ENCODE measurements at regions not wholly inside any gene's neighbourhood (a gene's known extent, or its start where the extent isn't known, plus 50 kb on each side); places are given as distances from the start of the nearest gene placed in this dataset.
"Not testable (repeated sequence)": the region's sequence is repeated elsewhere in the genome, so short reads cannot be mapped to it uniquely, and the experiment has no call there.

- H4K5ac ChIP-seq (ENCODE audit: insufficient read length, low read depth, low read length); H3K36me3 ChIP-seq (ENCODE audit: control insufficient read depth in 2 of 4, insufficient read depth in 4 of 4, low read length in 3 of 4); H3K9ac ChIP-seq (replicated peaks in 1 of 4; ENCODE audit: extremely low read depth in 1 of 4, low read depth in 3 of 4, low read length in 3 of 4); H3K4me2 ChIP-seq (ENCODE audit: insufficient read depth in 1 of 2, low read depth in 2 of 2, low read length in 2 of 2); H2BK120ac ChIP-seq (replicated peaks; ENCODE audit: low read depth, low read length); H3K23ac ChIP-seq (ENCODE audit: insufficient read length); H3K27me3 ChIP-seq (replicated peaks in 1 of 4; ENCODE audit: control insufficient read depth in 3 of 4, extremely low read depth in 1 of 4, insufficient read depth in 3 of 4, low read length in 3 of 4); H2BK5ac ChIP-seq (ENCODE audit: low read depth, low read length); H3K27ac ChIP-seq (ENCODE audit: low read depth, low read length); H3K79me1 ChIP-seq (ENCODE audit: low read depth, low read length); DNase-seq (ENCODE audit: low read depth in 1 of 2, low spot score in 2 of 2); H3K56ac ChIP-seq (replicated peaks; ENCODE audit: insufficient read length, low read depth, low read length); H3K18ac ChIP-seq (ENCODE audit: extremely low read depth, low read length); H2BK15ac ChIP-seq (ENCODE audit: low read length); H3K79me2 ChIP-seq (ENCODE audit: control insufficient read depth in 1 of 2, insufficient read depth in 2 of 2, low read length in 2 of 2); H3K4ac ChIP-seq (replicated peaks; ENCODE audit: insufficient read length, low read depth, low read length); H3K14ac ChIP-seq (ENCODE audit: insufficient read length); H3K4me1 ChIP-seq (replicated peaks in 1 of 4; ENCODE audit: control insufficient read depth in 3 of 4, insufficient read depth in 4 of 4, low read length in 3 of 4); H3K4me3 ChIP-seq (ENCODE audit: extremely low read depth in 1 of 4, insufficient read depth in 2 of 4, low read depth in 3 of 4, low read length in 4 of 4); H4K91ac ChIP-seq (replicated peaks; ENCODE audit: insufficient read length, low read length); H3K23me2 ChIP-seq (ENCODE audit: low read depth, low read length); POLR2A ChIA-PET (ENCODE audit: partially characterized antibody); H2AK5ac ChIP-seq (ENCODE audit: low read depth, low read length); H4K8ac ChIP-seq (ENCODE audit: extremely low read depth, insufficient read depth, low read length); FAIRE-seq; H4K20me1 ChIP-seq (replicated peaks in 1 of 2; ENCODE audit: control insufficient read depth in 1 of 2, insufficient read depth in 2 of 2, low read length in 2 of 2); H2BK12ac ChIP-seq (ENCODE audit: low read depth, low read length); H2BK20ac ChIP-seq (ENCODE audit: low read length); H2AFZ ChIP-seq (ENCODE audit: low read length): not testable (repeated sequence)
- CTCF ChIA-PET (ENCODE audit: partially characterized antibody): interaction anchor here (1.2 kb wide), 1 partner anchor 1028 kb away, joined by 3 read pairs; no protein-coding TSS in a partner anchor
- H3K9me3 ChIP-seq (ENCODE audit: insufficient read depth in 2 of 2, low read depth in 1 of 2, low read length in 1 of 2): peaks cover 13 to 16% of the 10 kb centered on the region in 2 experiments
- 93% methylated on average over 7 of the region's 7 CpGs; no CpG with 5 or more reads in 1 of the 2 experiments for WGBS, 2 experiments (ENCODE audit: extremely low coverage in 1 of 2, insufficient coverage in 1 of 2, insufficient read length in 1 of 2, insufficient replicate concordance in 2 of 2, low coverage in 1 of 2, low lambda C conversion rate in 2 of 2, missing lambda C conversion rate in 1 of 2)
Measured at GRCh38 chr12:83556040-83556439, 869.3 kb downstream of the TMTC2 start.

Data from H1 (cell line).